ENCODE measurements at regions not wholly inside any gene's neighbourhood (a gene's known extent, or its start where the extent isn't known, plus 50 kb on each side); places are given as distances from the start of the nearest gene placed in this dataset.
"Not testable (repeated sequence)": the region's sequence is repeated elsewhere in the genome, so short reads cannot be mapped to it uniquely, and the experiment has no call there.

GRCh38 chr12:41652981-41653380 is 464.9 kb downstream of the PDZRN4 start:
- TF ChIP-seq CTCF (IDR thresholded peaks at IDR 0.05; ENCODE audit: unreplicated experiment) = no peak
- Mint-ChIP-seq H3K4me3 (no peak overlapping the region), H3K9me3 (peaks cover 16% of the 10 kb centered on the region), H3K27ac (no peak overlapping the region), H3K27me3 (ENCODE audit: low read depth) (no peaks in the 10 kb centered on the region), H3K36me3 (no peaks in the 10 kb centered on the region), H3K4me1 (peaks cover 18% of the 10 kb centered on the region)
- DNase-seq (ENCODE audit: low spot score in 2 of 2, unreplicated experiment in 2 of 2) = no peak

GRCh38 chr12:41645624-41646023 is 457.5 kb downstream of the PDZRN4 start:
- Mint-ChIP-seq H3K27ac (no peak overlapping the region), H3K9me3 (no peaks in the 10 kb centered on the region), H3K4me3 (no peak overlapping the region), H3K27me3 (ENCODE audit: low read depth) (no peaks in the 10 kb centered on the region), H3K36me3 (no peaks in the 10 kb centered on the region), H3K4me1 (peaks cover 16% of the 10 kb centered on the region)
- no peak for TF ChIP-seq CTCF (IDR thresholded peaks at IDR 0.05; ENCODE audit: unreplicated experiment)
- no peak for DNase-seq (ENCODE audit: low spot score in 2 of 2, unreplicated experiment in 2 of 2)

GRCh38 chr12:41642808-41643207 is 454.7 kb downstream of the PDZRN4 start:
- H3K9me3 Mint-ChIP-seq; DNase-seq (ENCODE audit: low spot score in 2 of 2, unreplicated experiment in 2 of 2); H3K27me3 Mint-ChIP-seq (ENCODE audit: low read depth); H3K4me3 Mint-ChIP-seq; H3K36me3 Mint-ChIP-seq; H3K27ac Mint-ChIP-seq; H3K4me1 Mint-ChIP-seq: not testable (repeated sequence)

- no peaks in the 10 kb centered on the region for H3K4me1 Mint-ChIP-seq
- no peak for DNase-seq (ENCODE audit: low spot score in 2 of 2, unreplicated experiment in 2 of 2)
- H3K27ac Mint-ChIP-seq = no peak overlapping the region
- H3K36me3 Mint-ChIP-seq = no peaks in the 10 kb centered on the region
- H3K27me3 Mint-ChIP-seq (ENCODE audit: low read depth) = no peaks in the 10 kb centered on the region
- H3K9me3 Mint-ChIP-seq = peaks cover 14% of the 10 kb centered on the region
- H3K4me3 Mint-ChIP-seq = no peak overlapping the region
- no peak for TF ChIP-seq CTCF (IDR thresholded peaks at IDR 0.05; ENCODE audit: unreplicated experiment)
These were observed 448.5 kb downstream of the PDZRN4 start for GRCh38 chr12:41636653-41637052.

- no peak for TF ChIP-seq CTCF (IDR thresholded peaks at IDR 0.05; ENCODE audit: unreplicated experiment)
- Mint-ChIP-seq H3K27ac (no peak overlapping the region), H3K4me1 (no peaks in the 10 kb centered on the region), H3K9me3 (peaks cover 20% of the 10 kb centered on the region), H3K36me3 (no peaks in the 10 kb centered on the region), H3K27me3 (ENCODE audit: low read depth) (no peaks in the 10 kb centered on the region), H3K4me3 (no peak overlapping the region)
- DNase-seq (ENCODE audit: low spot score in 2 of 2, unreplicated experiment in 2 of 2) = no peak
These were observed 447.7 kb downstream of the PDZRN4 start for GRCh38 chr12:41635626-41636364.

GRCh38 chr12:41634091-41634490 is 446.0 kb downstream of the PDZRN4 start:
- H3K27me3 Mint-ChIP-seq (ENCODE audit: low read depth) = no peaks in the 10 kb centered on the region

More at GRCh38 chr12:41634091-41634490, 446.0 kb downstream of the PDZRN4 start:
- no peak for TF ChIP-seq CTCF (IDR thresholded peaks at IDR 0.05; ENCODE audit: unreplicated experiment)
- no peak for DNase-seq (ENCODE audit: low spot score in 2 of 2, unreplicated experiment in 2 of 2)
- Mint-ChIP-seq H3K4me3 (no peak overlapping the region), H3K36me3 (no peaks in the 10 kb centered on the region), H3K4me1 (no peaks in the 10 kb centered on the region), H3K9me3 (peaks cover 24% of the 10 kb centered on the region), H3K27ac (no peak overlapping the region)
